Ishikawa (cell line): ENCODE measurements at regions not wholly inside any gene's neighbourhood (a gene's known extent, or its start where the extent isn't known, plus 50 kb on each side); places are given as distances from the start of the nearest gene placed in this dataset.

Experiments
- CEBPB ChIP-seq: IDR thresholded peaks from 2 replicates; pipeline ENCODE4 v1.6.1; 2012
- CREB1 ChIP-seq: IDR thresholded peaks from 2 replicates; pipeline ENCODE4 v1.6.1; 2012; ENCODE audit warnings: low read depth
- EGR1 ChIP-seq: IDR thresholded peaks from 2 replicates; pipeline ENCODE4 v1.6.1; 2012
- EP300 ChIP-seq: IDR thresholded peaks from 2 replicates; pipeline ENCODE4 v1.6.1; 2012; ENCODE audit warnings: borderline replicate concordance
- FOXM1 ChIP-seq: IDR thresholded peaks from 2 replicates; pipeline ENCODE4 v1.6.1; 2012; ENCODE audit warnings: low read depth, borderline replicate concordance
- MAX ChIP-seq: IDR thresholded peaks from 2 replicates; pipeline ENCODE4 v1.6.1; 2012
- NFIC ChIP-seq: IDR thresholded peaks from 2 replicates; pipeline ENCODE4 v1.6.1; 2012
- RAD21 ChIP-seq: IDR thresholded peaks from 2 replicates; pipeline ENCODE4 v1.6.1; 2012; ENCODE audit warnings: low read depth
- REST ChIP-seq: IDR thresholded peaks from 2 replicates; pipeline ENCODE4 v1.6.1; 2012; ENCODE audit warnings: low read depth, mild to moderate bottlenecking
- TAF1 ChIP-seq: IDR thresholded peaks from 2 replicates; pipeline ENCODE4 v1.6.1; 2012; ENCODE audit warnings: low read depth, mild to moderate bottlenecking
- TCF12 ChIP-seq: IDR thresholded peaks from 2 replicates; pipeline ENCODE4 v1.6.1; 2012; ENCODE audit warnings: low read depth
- TEAD4 ChIP-seq: IDR thresholded peaks from 2 replicates; pipeline ENCODE4 v1.6.1; 2012
- YY1 ChIP-seq: IDR thresholded peaks from 2 replicates; pipeline ENCODE4 v1.6.1; 2012; ENCODE audit warnings: low read depth
- ZBTB7A ChIP-seq: IDR thresholded peaks from 2 replicates; pipeline ENCODE4 v1.6.1; 2012; ENCODE audit warnings: low read depth
- TF ChIP-seq, protein P1 (sequence below): IDR thresholded peaks from 2 replicates; pipeline ENCODE4 v1.6.1; 2012

- no peak for TF ChIP-seq CEBPB
- no peak for TF ChIP-seq EGR1
- TF ChIP-seq ZBTB7A = no peak
- no peak for TF ChIP-seq TAF1
- TF ChIP-seq TCF12 = no peak
- no peak for TF ChIP-seq NFIC
- no peak for TF ChIP-seq MAX
- no peak for TF ChIP-seq CREB1
- no peak for TF ChIP-seq TEAD4
- no peak for TF ChIP-seq REST
- no peak for TF ChIP-seq YY1
- TF ChIP-seq EP300 = no peak
- TF ChIP-seq RAD21 = no peak
- no peak for TF ChIP-seq FOXM1
Measured at GRCh38 chr1:193519922-193520321, 333.5 kb upstream of the B3GALT2 start.

DNA sequence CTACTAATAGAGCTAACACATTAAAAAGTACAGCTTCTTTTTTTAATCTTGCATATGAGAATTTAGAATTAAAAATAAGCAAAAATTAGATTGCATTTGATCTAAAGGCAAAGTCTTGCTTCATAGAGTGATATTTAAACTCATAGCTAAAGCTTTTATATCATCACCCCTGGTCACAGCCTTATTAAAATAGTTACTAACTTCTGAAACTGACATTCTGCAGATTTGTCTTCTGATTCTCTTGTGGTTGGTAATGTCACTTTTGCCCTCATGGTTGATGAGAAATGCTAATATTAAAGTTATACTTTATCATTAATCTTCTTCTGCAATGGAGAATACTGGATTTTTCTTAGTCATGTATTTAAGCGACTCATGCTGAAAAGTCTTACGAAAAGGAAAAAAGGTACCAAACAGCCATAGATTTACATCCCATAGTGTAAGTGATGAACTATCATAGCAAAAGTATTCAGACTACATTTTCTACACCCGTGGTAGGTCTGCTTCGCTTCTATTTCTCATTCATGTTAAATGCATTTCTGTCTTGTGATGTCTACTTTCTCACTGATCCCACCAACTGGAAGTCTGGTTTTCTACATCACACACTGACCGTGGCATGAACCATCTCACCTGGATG, 330.5 kb upstream of the B3GALT2 start:
- TF ChIP-seq TCF12 (no peak), EGR1 (no peak), NFIC (no peak), REST (no peak), FOXM1 (no peak), CREB1 (no peak), CEBPB (no peak), RAD21 (no peak), ZBTB7A (no peak), EP300 (no peak), YY1 (no peak)
- TF ChIP-seq, protein P1, sequence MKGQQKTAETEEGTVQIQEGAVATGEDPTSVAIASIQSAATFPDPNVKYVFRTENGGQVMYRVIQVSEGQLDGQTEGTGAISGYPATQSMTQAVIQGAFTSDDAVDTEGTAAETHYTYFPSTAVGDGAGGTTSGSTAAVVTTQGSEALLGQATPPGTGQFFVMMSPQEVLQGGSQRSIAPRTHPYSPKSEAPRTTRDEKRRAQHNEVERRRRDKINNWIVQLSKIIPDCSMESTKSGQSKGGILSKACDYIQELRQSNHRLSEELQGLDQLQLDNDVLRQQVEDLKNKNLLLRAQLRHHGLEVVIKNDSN = no peak

- TF ChIP-seq FOXM1 (no peak), YY1 (no peak), MAX (no peak), TCF12 (no peak), TAF1 (no peak)
- TF ChIP-seq, protein P1 = no peak
Measured at GRCh38 chr1:193514397-193514796, 328.0 kb upstream of the B3GALT2 start.

DNA sequence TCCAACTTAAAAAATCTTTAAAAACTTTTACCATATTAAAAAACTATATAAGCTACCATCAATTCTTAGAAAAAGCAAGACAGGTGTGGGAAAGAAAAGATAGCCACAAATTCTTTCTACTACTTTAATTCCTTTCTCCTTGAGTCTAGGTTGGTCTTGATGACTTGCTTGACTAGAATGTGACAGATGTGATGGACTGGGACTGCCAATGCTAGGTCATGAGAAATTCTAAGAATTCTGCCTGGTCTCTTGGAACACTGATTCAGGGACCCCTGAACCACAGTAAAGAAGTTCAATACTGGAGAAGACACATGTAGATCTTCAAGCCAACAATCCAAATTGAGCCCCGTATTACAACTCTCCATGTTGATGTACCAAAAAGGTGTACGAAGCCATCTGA, 326.6 kb upstream of the B3GALT2 start:
- TF ChIP-seq FOXM1 = no peak
- no peak for TF ChIP-seq NFIC
- TF ChIP-seq TEAD4 = no peak
- no peak for TF ChIP-seq EP300
- TF ChIP-seq MAX = no peak
- TF ChIP-seq TAF1 = no peak
- no peak for TF ChIP-seq YY1
- no peak for TF ChIP-seq ZBTB7A
- no peak for TF ChIP-seq EGR1
- TF ChIP-seq REST = no peak
- TF ChIP-seq RAD21 = no peak
- TF ChIP-seq TCF12 = no peak
- no peak for TF ChIP-seq CEBPB

- no peak for TF ChIP-seq YY1
- no peak for TF ChIP-seq CREB1
- TF ChIP-seq EP300 = no peak
- no peak for TF ChIP-seq ZBTB7A
- TF ChIP-seq FOXM1 = no peak
- TF ChIP-seq REST = no peak
- TF ChIP-seq TCF12 = no peak
- TF ChIP-seq TAF1 = no peak
Measured at GRCh38 chr1:193504920-193505319, 318.5 kb upstream of the B3GALT2 start.
